Stomach (tissue), 4 donors: ENCODE measurements at regions not wholly inside any gene's neighbourhood (a gene's known extent, or its start where the extent isn't known, plus 50 kb on each side); places are given as distances from the start of the nearest gene placed in this dataset.

Experiments
- POLR2A ChIP-seq, 4 donors: fragments of 450-650 bp; IDR thresholded peaks; one replicate each; pipeline ENCODE4 v1.6.1; 2016; ENCODE audit warnings: antibody characterized with exemption in 4 of 4, control low read depth in 2 of 4, mild to moderate bottlenecking in 1 of 4, moderate library complexity in 1 of 4
- TF ChIP-seq, protein P1 (sequence below), 7 experiments: fragments of 450-650 bp in 4 of 7; fragments of 200-600 bp in 3 of 7; sonication (generic) in 3 of 7; IDR thresholded peaks; one replicate each; pipeline ENCODE4 v1.5.1; 2016 to 2019; ENCODE audit warnings: antibody characterized with exemption in 7 of 7, control low read depth in 2 of 7, mild to moderate bottlenecking in 1 of 7

DNA sequence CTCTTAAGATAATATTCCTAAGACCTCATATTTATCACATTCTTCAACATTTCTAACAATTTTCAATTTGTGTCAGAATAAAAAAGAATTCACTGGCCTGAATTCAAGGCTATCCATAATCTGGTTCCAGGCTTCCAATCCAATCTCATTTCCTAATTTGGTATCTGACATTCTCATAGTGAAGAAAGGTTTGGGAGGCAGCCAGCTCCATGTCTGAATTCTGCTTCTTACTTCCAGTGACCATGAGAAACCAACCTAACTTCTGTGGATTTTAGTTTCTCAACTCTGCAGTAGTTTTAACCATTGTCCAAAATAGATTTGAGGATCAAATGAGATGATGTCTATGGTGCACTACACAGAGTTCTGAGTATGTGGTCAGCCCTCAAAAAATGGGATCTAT lies 439.1 kb upstream of the GCFC2 start:
- TF ChIP-seq, protein P1, sequence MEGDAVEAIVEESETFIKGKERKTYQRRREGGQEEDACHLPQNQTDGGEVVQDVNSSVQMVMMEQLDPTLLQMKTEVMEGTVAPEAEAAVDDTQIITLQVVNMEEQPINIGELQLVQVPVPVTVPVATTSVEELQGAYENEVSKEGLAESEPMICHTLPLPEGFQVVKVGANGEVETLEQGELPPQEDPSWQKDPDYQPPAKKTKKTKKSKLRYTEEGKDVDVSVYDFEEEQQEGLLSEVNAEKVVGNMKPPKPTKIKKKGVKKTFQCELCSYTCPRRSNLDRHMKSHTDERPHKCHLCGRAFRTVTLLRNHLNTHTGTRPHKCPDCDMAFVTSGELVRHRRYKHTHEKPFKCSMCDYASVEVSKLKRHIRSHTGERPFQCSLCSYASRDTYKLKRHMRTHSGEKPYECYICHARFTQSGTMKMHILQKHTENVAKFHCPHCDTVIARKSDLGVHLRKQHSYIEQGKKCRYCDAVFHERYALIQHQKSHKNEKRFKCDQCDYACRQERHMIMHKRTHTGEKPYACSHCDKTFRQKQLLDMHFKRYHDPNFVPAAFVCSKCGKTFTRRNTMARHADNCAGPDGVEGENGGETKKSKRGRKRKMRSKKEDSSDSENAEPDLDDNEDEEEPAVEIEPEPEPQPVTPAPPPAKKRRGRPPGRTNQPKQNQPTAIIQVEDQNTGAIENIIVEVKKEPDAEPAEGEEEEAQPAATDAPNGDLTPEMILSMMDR (IDR thresholded peaks at IDR 0.05): no peak
- TF ChIP-seq POLR2A (IDR thresholded peaks at IDR 0.05): no peak
